Upper lobe of left lung (tissue), 4 donors: ENCODE measurements at regions not wholly inside any gene's neighbourhood (a gene's known extent, or its start where the extent isn't known, plus 50 kb on each side); places are given as distances from the start of the nearest gene placed in this dataset.

ENCODE experiments used
- CTCF ChIP-seq, 6 experiments: fragments of 450-650 bp in 4 of 6; fragments of 200-600 bp in 2 of 6; sonication (generic) in 2 of 6; IDR thresholded peaks; one replicate each; pipeline ENCODE4 v1.5.1; 2016 to 2019; ENCODE audit warnings: antibody characterized with exemption in 6 of 6
- POLR2A ChIP-seq, 4 donors: fragments of 450-650 bp; IDR thresholded peaks; one replicate each; pipeline ENCODE4 v1.5.1; 2016 to 2017; ENCODE audit warnings: antibody characterized with exemption in 4 of 4, mild to moderate bottlenecking in 2 of 4

DNA sequence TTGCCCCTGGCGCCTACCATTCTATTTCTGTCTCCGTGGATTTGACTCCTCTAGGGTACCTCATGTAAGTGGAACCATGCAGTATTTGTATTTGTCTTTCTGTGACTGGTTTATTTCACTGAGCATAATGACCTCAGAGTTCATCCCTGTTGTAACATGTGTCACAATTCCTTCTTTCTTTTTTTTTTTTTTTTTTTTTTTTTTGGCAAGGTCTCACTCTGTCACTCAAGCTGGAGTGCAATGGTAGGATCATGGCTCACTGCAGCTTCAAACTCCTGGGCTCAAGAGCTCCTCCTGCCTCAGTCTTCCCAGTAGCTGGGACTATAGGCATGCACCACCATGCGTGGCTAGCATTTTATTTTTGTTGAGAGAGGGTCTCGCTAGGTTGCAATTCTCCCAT, 74.0 kb upstream of the SEPTIN5 start:
- TF ChIP-seq CTCF (IDR thresholded peaks at IDR 0.05) (no peak), POLR2A (IDR thresholded peaks at IDR 0.05) (no peak)
